HepG2 (cell line): ENCODE measurements at regions not wholly inside any gene's neighbourhood (a gene's known extent, or its start where the extent isn't known, plus 50 kb on each side); places are given as distances from the start of the nearest gene placed in this dataset.
A peak's percentile ranks its signal among the peaks of the same experiment; 100 is the strongest.

Source experiments
- ARID5B ChIP-seq: IDR thresholded peaks from 2 replicates; pipeline ENCODE4 v1.4.0; 2020; ENCODE audit warnings: mild to moderate bottlenecking, missing genetic modification reagents
- ELF3 ChIP-seq: IDR thresholded peaks from 2 replicates; pipeline ENCODE4 v1.6.1; 2016; ENCODE audit warnings: missing genetic modification reagents, missing compliant biosample characterization
- HOXA3 ChIP-seq: sonication (generic); formaldehyde crosslinking; IDR thresholded peaks from 2 replicates; pipeline ENCODE4 v1.5.0; 2020; ENCODE audit warnings: missing genetic modification reagents
- HOXA9 ChIP-seq: sonication (generic); formaldehyde crosslinking; IDR thresholded peaks from 2 replicates; pipeline ENCODE4 v1.8.1; 2022; ENCODE audit warnings: missing genetic modification reagents, mild to moderate bottlenecking, moderate library complexity, borderline replicate concordance
- JDP2 ChIP-seq: sonication (generic); formaldehyde crosslinking; IDR thresholded peaks from 2 replicates; pipeline ENCODE4 v1.8.1; 2022; ENCODE audit warnings: missing genetic modification reagents, borderline replicate concordance
- KAT8 ChIP-seq: IDR thresholded peaks from 2 replicates; pipeline ENCODE4 v1.6.1; 2016; ENCODE audit warnings: missing genetic modification reagents, missing compliant biosample characterization
- KDM2A ChIP-seq: sonication (generic); formaldehyde crosslinking; IDR thresholded peaks from 2 replicates; pipeline ENCODE4 v1.4.0; 2020; ENCODE audit warnings: low read depth, missing genetic modification reagents, borderline replicate concordance
- POGZ ChIP-seq: sonication (generic); formaldehyde crosslinking; IDR thresholded peaks from 2 replicates; pipeline ENCODE4 v1.4.0; 2020; ENCODE audit warnings: mild to moderate bottlenecking, missing genetic modification reagents
- REPIN1 ChIP-seq: sonication (generic); formaldehyde crosslinking; IDR thresholded peaks from 2 replicates; pipeline ENCODE4 v1.8.0; 2022; ENCODE audit warnings: missing genetic modification reagents, low read depth, mild to moderate bottlenecking, borderline replicate concordance
- RXRA ChIP-seq: sonication (generic); formaldehyde crosslinking; IDR thresholded peaks from 2 replicates; pipeline ENCODE4 v1.5.1; 2020; ENCODE audit warnings: missing genetic modification reagents
- SPEN ChIP-seq: sonication (generic); formaldehyde crosslinking; IDR thresholded peaks from 2 replicates; pipeline ENCODE4 v1.5.1; 2020; ENCODE audit warnings: low read depth, mild to moderate bottlenecking, missing genetic modification reagents
- TAF1 ChIP-seq: sonication (generic); formaldehyde crosslinking; IDR thresholded peaks from 2 replicates; pipeline ENCODE4 v1.4.0; 2020; ENCODE audit warnings: missing genetic modification reagents
- TARDBP ChIP-seq: sonication (generic); formaldehyde crosslinking; IDR thresholded peaks from 2 replicates; pipeline ENCODE4 v1.8.0; 2022; ENCODE audit warnings: mild to moderate bottlenecking, missing genetic modification reagents
- THRA ChIP-seq: sonication (generic); formaldehyde crosslinking; IDR thresholded peaks from 2 replicates; pipeline ENCODE4 v1.4.0; 2020; ENCODE audit warnings: missing genetic modification reagents, borderline replicate concordance
- XRCC5 ChIP-seq: fragments of 200-400 bp; formaldehyde crosslinking; optimal IDR thresholded peaks from 2 replicates; pipeline ENCODE3; 2017; ENCODE audit warnings: mild to moderate bottlenecking, low read length
- ZGPAT ChIP-seq: IDR thresholded peaks from 2 replicates; pipeline ENCODE4 v1.6.1; 2016; ENCODE audit warnings: mild to moderate bottlenecking
- ZHX1 ChIP-seq: sonication (generic); formaldehyde crosslinking; IDR thresholded peaks from 2 replicates; pipeline ENCODE4 v1.8.1; 2022; ENCODE audit warnings: low read depth, mild to moderate bottlenecking, missing genetic modification reagents
- ZMYM4 ChIP-seq: sonication (generic); formaldehyde crosslinking; IDR thresholded peaks from 2 replicates; pipeline ENCODE4 v1.8.1; 2023; ENCODE audit warnings: mild to moderate bottlenecking, missing genetic modification reagents
- ZNF335 ChIP-seq: sonication (generic); formaldehyde crosslinking; IDR thresholded peaks from 2 replicates; pipeline ENCODE4 v1.4.0; 2020; ENCODE audit warnings: missing genetic modification reagents
- ZNF629 ChIP-seq: sonication (generic); formaldehyde crosslinking; conservative IDR thresholded peaks from 2 replicates; pipeline ENCODE4 v1.5.0; 2020; ENCODE audit warnings: missing genetic modification reagents
- ZNF691 ChIP-seq: sonication (generic); formaldehyde crosslinking; IDR thresholded peaks from 2 replicates; pipeline ENCODE4 v1.4.0; 2020; ENCODE audit warnings: missing genetic modification reagents, low read depth, mild to moderate bottlenecking, borderline replicate concordance

- TF ChIP-seq ZHX1 (CRISPR knock-in tag) (no peak), ZMYM4 (CRISPR knock-in tag) (peak; percentile 79), HOXA3 (CRISPR knock-in tag) (peak; percentile 61; the same call in 1 of the 2 replicates), RXRA (CRISPR knock-in tag) (peak; percentile 63; the same call in 1 of the 2 replicates), ZGPAT (CRISPR knock-in tag) (peak; percentile 52; the same call in 1 of the 2 replicates), ARID5B (CRISPR knock-in tag) (peak; percentile 69), THRA (CRISPR knock-in tag) (peak; percentile 55; the same call in 1 of the 2 replicates), XRCC5 (peak; percentile 72), REPIN1 (peak; percentile 82; the same call in 1 of the 2 replicates), JDP2 (CRISPR knock-in tag) (no peak), TAF1 (CRISPR knock-in tag) (peak; percentile 31; the same call in 1 of the 2 replicates), ZNF691 (CRISPR knock-in tag) (no peak), KDM2A (CRISPR knock-in tag) (0 out of 2 replicates have a peak, but pooled peaks have one; percentile 26), SPEN (CRISPR knock-in tag) (peak; percentile 36; the same call in 1 of the 2 replicates), ZNF629 (CRISPR knock-in tag) (no peak; the same call in 1 of the 2 replicates), ZNF335 (no peak), KAT8 (CRISPR knock-in tag) (peak; percentile 36; the same call in 1 of the 2 replicates), ELF3 (CRISPR knock-in tag) (peak; percentile 63), TARDBP (CRISPR knock-in tag) (peak; percentile 73; the same call in 1 of the 2 replicates), POGZ (CRISPR knock-in tag) (0 out of 2 replicates have a peak, but pooled peaks have one; percentile 11), HOXA9 (CRISPR knock-in tag) (no peak)
These were observed 784.1 kb upstream of the TBX3 start (continued) for GRCh38 chr12:115468087-115468510.
